Liver (tissue), 8 donors: ENCODE measurements at regions not wholly inside any gene's neighbourhood (a gene's known extent, or its start where the extent isn't known, plus 50 kb on each side); places are given as distances from the start of the nearest gene placed in this dataset.

ENCODE experiments used
- DNase-seq: peaks from one replicate; pipeline ENCODE4 v3.0.0-alpha.2; 2017; ENCODE audit warnings: low spot score
- H3K27ac ChIP-seq, 2 donors: one replicate each; pipeline ENCODE4 v1.7.0; 2013; ENCODE audit warnings: inconsistent platforms in 2 of 2, low read length in 2 of 2, control low read depth in 1 of 2, low read depth in 1 of 2, mild to moderate bottlenecking in 1 of 2
- H3K27me3 ChIP-seq, 4 donors: one replicate each; pipeline versions ENCODE4 v1.6.1 to v1.7.0; 2013; ENCODE audit warnings: low read length in 3 of 4, inconsistent platforms in 1 of 4, mild to moderate bottlenecking in 1 of 4, moderate library complexity in 1 of 4; ENCODE audit not compliant: control insufficient read depth in 4 of 4, insufficient read depth in 4 of 4
- H3K36me3 ChIP-seq, 4 donors: one replicate each; pipeline versions ENCODE4 v1.6.1 to v1.7.0; 2013; ENCODE audit warnings: low read length in 3 of 4, mild to moderate bottlenecking in 3 of 4, low read depth in 1 of 4, moderate library complexity in 1 of 4; ENCODE audit not compliant: control insufficient read depth in 4 of 4, insufficient read depth in 3 of 4
- H3K4me1 ChIP-seq, 4 donors: one replicate each; pipeline versions ENCODE4 v1.6.1 to v1.7.0; 2013; ENCODE audit warnings: low read length in 3 of 4, mild to moderate bottlenecking in 3 of 4, moderate library complexity in 1 of 4; ENCODE audit not compliant: control insufficient read depth in 4 of 4, insufficient read depth in 4 of 4
- H3K4me3 ChIP-seq, 3 donors: one replicate each; pipeline versions ENCODE4 v1.6.1 to v1.7.0; 2013; ENCODE audit warnings: low read length in 3 of 3, control low read depth in 1 of 3, low read depth in 1 of 3, mild to moderate bottlenecking in 1 of 3
- H3K9ac ChIP-seq, 2 donors: one replicate each; pipeline ENCODE4 v1.7.0; 2013; ENCODE audit warnings: low read length in 2 of 2, mild to moderate bottlenecking in 2 of 2, moderate library complexity in 2 of 2, control low read depth in 1 of 2, low read depth in 1 of 2
- H3K9me3 ChIP-seq, 4 donors: one replicate each; pipeline versions ENCODE4 v1.6.1 to v1.7.0; 2013; ENCODE audit warnings: low read length in 3 of 4; ENCODE audit not compliant: control insufficient read depth in 4 of 4
- ATF3 ChIP-seq: IDR thresholded peaks from 2 replicates; pipeline ENCODE4 v1.6.1; 2016; ENCODE audit warnings: antibody characterized with exemption
- CTCF ChIP-seq: fragments of 150-350 bp; IDR thresholded peaks from 2 replicates; pipeline ENCODE4 v1.5.1; 2017; ENCODE audit warnings: improper control_type of control experiment, low read depth, low read length; ENCODE audit not compliant: missing input control
- EGR1 ChIP-seq, 2 donors: IDR thresholded peaks; 2 replicates each; pipeline ENCODE4 v1.6.1; 2016 to 2018; ENCODE audit warnings: antibody characterized with exemption in 2 of 2, low read depth in 2 of 2
- FOXA1 ChIP-seq: IDR thresholded peaks from 2 replicates; pipeline ENCODE4 v1.6.1; 2016; ENCODE audit warnings: antibody characterized with exemption
- FOXA2 ChIP-seq: IDR thresholded peaks from 2 replicates; pipeline ENCODE4 v1.6.1; 2016; ENCODE audit warnings: antibody characterized with exemption
- GABPA ChIP-seq, 2 donors: IDR thresholded peaks in 1 of 2; conservative IDR thresholded peaks in 1 of 2; 2 replicates each; pipeline ENCODE4 v1.6.1; 2016; ENCODE audit warnings: antibody characterized with exemption in 2 of 2, mild to moderate bottlenecking in 1 of 2, moderate library complexity in 1 of 2
- HNF4A ChIP-seq, 2 donors: conservative IDR thresholded peaks; 2 replicates each; pipeline ENCODE4 v1.6.1; 2016; ENCODE audit warnings: antibody characterized with exemption in 2 of 2, mild to moderate bottlenecking in 2 of 2
- HNF4G ChIP-seq: IDR thresholded peaks from 2 replicates; pipeline ENCODE4 v1.6.1; 2016; ENCODE audit warnings: antibody characterized with exemption
- JUND ChIP-seq, 2 donors: IDR thresholded peaks; 2 replicates each; pipeline ENCODE4 v1.6.1; 2016; ENCODE audit warnings: antibody characterized with exemption in 2 of 2
- RAD21 ChIP-seq, 2 donors: IDR thresholded peaks; 2 replicates each; pipeline ENCODE4 v1.6.1; 2016; ENCODE audit warnings: antibody characterized with exemption in 2 of 2, mild to moderate bottlenecking in 2 of 2
- REST ChIP-seq: IDR thresholded peaks from 2 replicates; pipeline ENCODE4 v1.6.1; 2016; ENCODE audit warnings: antibody characterized with exemption, mild to moderate bottlenecking
- RXRA ChIP-seq, 2 donors: IDR thresholded peaks; 2 replicates each; pipeline ENCODE4 v1.6.1; 2017 to 2018; ENCODE audit warnings: antibody characterized with exemption in 2 of 2, mild to moderate bottlenecking in 1 of 2
- SP1 ChIP-seq: IDR thresholded peaks from 2 replicates; pipeline ENCODE4 v1.6.1; 2018; ENCODE audit warnings: antibody characterized with exemption, mild to moderate bottlenecking
- YY1 ChIP-seq: IDR thresholded peaks from 2 replicates; pipeline ENCODE4 v1.6.1; 2016; ENCODE audit warnings: antibody characterized with exemption, mild to moderate bottlenecking
- ZBTB33 ChIP-seq: IDR thresholded peaks from 2 replicates; pipeline ENCODE4 v1.6.1; 2016; ENCODE audit warnings: antibody characterized with exemption
- WGBS: extraction: QIAGEN DNeasy Blood & Tissue Kit; methylation state at CpG from one replicate; pipeline ENCODE4 v1.1.7; 2013; 5-methylcytosine and 5-hydroxymethylcytosine counted together
- donor health status: healthy.
- donor health status: healthy.
- donor health status: healthy.
- donor health status: healthy.
- donor health status: healthy.

- 96% methylated on average over 4 of the region's 4 CpGs for WGBS
- no peak for TF ChIP-seq GABPA (IDR thresholded peaks at IDR 0.05 in 1 of 2, conservative IDR thresholded peaks at IDR 0.05 in 1 of 2)
- TF ChIP-seq REST: no peak
- no peak for TF ChIP-seq FOXA2
- no peak for TF ChIP-seq YY1
- TF ChIP-seq FOXA1: no peak
- TF ChIP-seq ATF3: no peak
- TF ChIP-seq RAD21 (IDR thresholded peaks at IDR 0.05): no peak
- no peak for TF ChIP-seq JUND (IDR thresholded peaks at IDR 0.05)
- no peak for TF ChIP-seq SP1
- no peak for TF ChIP-seq EGR1 (IDR thresholded peaks at IDR 0.05; ENCODE audit: low read depth in 2 of 2)
- TF ChIP-seq HNF4A (conservative IDR thresholded peaks at IDR 0.05): no peak
- TF ChIP-seq ZBTB33: no peak
- no peak for DNase-seq
- Histone ChIP-seq H3K27ac (no peak overlapping the region), H3K9me3 (no peaks in the 10 kb centered on the region), H3K27me3 (no peaks in the 10 kb centered on the region), H3K4me3 (no peak overlapping the region), H3K9ac (no peak overlapping the region), H3K4me1 (no peaks in the 10 kb centered on the region), H3K36me3 (no peaks in the 10 kb centered on the region)
Measured at GRCh38 chr1:68285046-68285445, 52.7 kb upstream of the WLS start.

GRCh38 chr1:68281946-68282615 is 49.8 kb upstream of the WLS start:
- WGBS: 82% methylated on average over 4 of the region's 4 CpGs
- Histone ChIP-seq H3K9me3 (no peaks in the 10 kb centered on the region), H3K9ac (no peak overlapping the region), H3K27me3 (no peaks in the 10 kb centered on the region), H3K4me1 (no peaks in the 10 kb centered on the region), H3K36me3 (no peaks in the 10 kb centered on the region), H3K27ac (no peak overlapping the region), H3K4me3 (no peak overlapping the region)
- TF ChIP-seq SP1 (no peak), FOXA1 (no peak), CTCF (no peak), ZBTB33 (no peak), GABPA (IDR thresholded peaks at IDR 0.05 in 1 of 2, conservative IDR thresholded peaks at IDR 0.05 in 1 of 2) (no peak), REST (no peak), RXRA (IDR thresholded peaks at IDR 0.05) (no peak), ATF3 (no peak), HNF4G (no peak)
- DNase-seq: no peak
